ENCODE measurements at regions not wholly inside any gene's neighbourhood (a gene's known extent, or its start where the extent isn't known, plus 50 kb on each side); places are given as distances from the start of the nearest gene placed in this dataset.

- DNase-seq = no peak
Observed at GRCh38 chr6:1113916-1114540, 197.9 kb upstream of the FOXQ1 start.

GRCh38 chr6:1111361-1111760 lies 200.5 kb upstream of the FOXQ1 start:
- no peak for DNase-seq

- no peak for DNase-seq
Observed at GRCh38 chr6:1110941-1111349, 201.0 kb upstream of the FOXQ1 start.

GRCh38 chr6:1110164-1110563 lies 201.7 kb upstream of the FOXQ1 start:
- no peak for DNase-seq

GRCh38 chr6:1109134-1109533 lies 202.8 kb upstream of the FOXQ1 start:
- no peak for DNase-seq

GRCh38 chr6:1108198-1108597 lies 203.7 kb upstream of the FOXQ1 start:
- DNase-seq = no peak

- DNase-seq = no peak
Observed at GRCh38 chr6:1107578-1107977, 204.3 kb upstream of the FOXQ1 start.

- no peak for DNase-seq
Observed at GRCh38 chr6:1105833-1106400, 206.0 kb upstream of the FOXQ1 start.

GRCh38 chr6:1104988-1105670 lies 206.8 kb upstream of the FOXQ1 start:
- no peak for DNase-seq

GRCh38 chr6:1103945-1104623 lies 207.8 kb upstream of the FOXQ1 start:
- DNase-seq = no peak

GRCh38 chr6:1103021-1103420 lies 208.9 kb upstream of the FOXQ1 start:
- DNase-seq = no peak

GRCh38 chr6:1100269-1100668 lies 211.6 kb upstream of the FOXQ1 start:
- no peak for DNase-seq

GRCh38 chr6:1099264-1099663 lies 212.6 kb upstream of the FOXQ1 start:
- DNase-seq = no peak

GRCh38 chr6:1096967-1097765 lies 214.7 kb upstream of the FOXQ1 start:
- no peak for DNase-seq

- no peak for DNase-seq
Observed at GRCh38 chr6:1094306-1094705, 217.6 kb upstream of the FOXQ1 start.

- DNase-seq = no peak
Observed at GRCh38 chr6:1091900-1092299, 220.0 kb upstream of the FOXQ1 start.

GRCh38 chr6:1089859-1090258 lies 222.0 kb upstream of the FOXQ1 start:
- no peak for DNase-seq

- DNase-seq = no peak
Observed at GRCh38 chr6:1088492-1089001, 223.4 kb upstream of the FOXQ1 start.

- DNase-seq = no peak
Observed at GRCh38 chr6:1087154-1087843, 224.6 kb upstream of the FOXQ1 start.

GRCh38 chr6:1086446-1087153 lies 225.3 kb upstream of the FOXQ1 start:
- DNase-seq = no peak

- DNase-seq = no peak
Observed at GRCh38 chr6:1082285-1082935, 229.5 kb upstream of the FOXQ1 start.

Measured in NCI-H2081 treated with DMSO at 0.1 percent for 48 hours (cell line).